ENCODE measurements at regions not wholly inside any gene's neighbourhood (a gene's known extent, or its start where the extent isn't known, plus 50 kb on each side); places are given as distances from the start of the nearest gene placed in this dataset.

DNA sequence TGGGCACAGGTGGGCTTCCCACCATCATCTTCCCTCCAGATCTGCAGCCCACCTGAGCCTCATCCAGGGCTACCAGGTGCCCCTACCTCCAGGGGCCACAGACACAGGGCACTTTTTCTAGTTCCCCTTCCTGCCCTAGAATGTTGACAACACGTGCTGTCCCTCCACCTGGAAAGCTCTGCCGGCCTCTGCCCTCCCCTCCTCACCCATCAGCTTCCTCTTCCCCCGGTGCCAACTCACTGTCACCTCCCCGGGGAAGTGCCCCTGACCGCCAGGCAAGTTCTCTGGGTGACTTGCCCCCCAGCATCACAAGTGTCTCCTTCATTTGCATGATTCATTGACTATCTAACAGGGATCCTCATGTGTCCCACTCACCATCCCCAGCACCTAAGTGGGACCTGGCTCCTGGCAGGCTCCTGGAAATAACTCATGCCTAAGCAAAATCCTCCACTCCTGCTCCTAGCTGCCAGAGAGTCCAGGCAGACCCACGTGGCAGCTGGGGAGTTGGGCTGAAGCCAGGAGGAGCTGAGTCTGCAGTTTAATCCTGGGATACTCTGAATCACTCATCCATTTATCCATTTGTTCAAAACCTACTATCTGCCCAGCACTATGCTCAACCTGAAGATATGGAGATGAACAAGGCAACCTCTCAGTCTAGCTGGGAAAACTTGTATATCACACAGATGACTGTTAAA lies 304.4 kb downstream of the FOXL1 start:
- peak; percentile 58 to 70 for DNase-seq (ENCODE audit: low read depth in 1 of 2, low spot score in 1 of 2)
- Histone ChIP-seq H3K9me3 (ENCODE audit: low read depth) (no peaks in the 10 kb centered on the region), H3K27ac (no peak overlapping the region), H3K4me1 (ENCODE audit: low read depth) (peaks cover 10% of the 10 kb centered on the region), H3K36me3 (no peaks in the 10 kb centered on the region), H3K4me3 (no peak overlapping the region), H3K27me3 (no peaks in the 10 kb centered on the region)
- TF ChIP-seq, protein P1, sequence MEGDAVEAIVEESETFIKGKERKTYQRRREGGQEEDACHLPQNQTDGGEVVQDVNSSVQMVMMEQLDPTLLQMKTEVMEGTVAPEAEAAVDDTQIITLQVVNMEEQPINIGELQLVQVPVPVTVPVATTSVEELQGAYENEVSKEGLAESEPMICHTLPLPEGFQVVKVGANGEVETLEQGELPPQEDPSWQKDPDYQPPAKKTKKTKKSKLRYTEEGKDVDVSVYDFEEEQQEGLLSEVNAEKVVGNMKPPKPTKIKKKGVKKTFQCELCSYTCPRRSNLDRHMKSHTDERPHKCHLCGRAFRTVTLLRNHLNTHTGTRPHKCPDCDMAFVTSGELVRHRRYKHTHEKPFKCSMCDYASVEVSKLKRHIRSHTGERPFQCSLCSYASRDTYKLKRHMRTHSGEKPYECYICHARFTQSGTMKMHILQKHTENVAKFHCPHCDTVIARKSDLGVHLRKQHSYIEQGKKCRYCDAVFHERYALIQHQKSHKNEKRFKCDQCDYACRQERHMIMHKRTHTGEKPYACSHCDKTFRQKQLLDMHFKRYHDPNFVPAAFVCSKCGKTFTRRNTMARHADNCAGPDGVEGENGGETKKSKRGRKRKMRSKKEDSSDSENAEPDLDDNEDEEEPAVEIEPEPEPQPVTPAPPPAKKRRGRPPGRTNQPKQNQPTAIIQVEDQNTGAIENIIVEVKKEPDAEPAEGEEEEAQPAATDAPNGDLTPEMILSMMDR (IDR thresholded peaks at IDR 0.05; ENCODE audit: low read depth, low read length): no peak

DNA sequence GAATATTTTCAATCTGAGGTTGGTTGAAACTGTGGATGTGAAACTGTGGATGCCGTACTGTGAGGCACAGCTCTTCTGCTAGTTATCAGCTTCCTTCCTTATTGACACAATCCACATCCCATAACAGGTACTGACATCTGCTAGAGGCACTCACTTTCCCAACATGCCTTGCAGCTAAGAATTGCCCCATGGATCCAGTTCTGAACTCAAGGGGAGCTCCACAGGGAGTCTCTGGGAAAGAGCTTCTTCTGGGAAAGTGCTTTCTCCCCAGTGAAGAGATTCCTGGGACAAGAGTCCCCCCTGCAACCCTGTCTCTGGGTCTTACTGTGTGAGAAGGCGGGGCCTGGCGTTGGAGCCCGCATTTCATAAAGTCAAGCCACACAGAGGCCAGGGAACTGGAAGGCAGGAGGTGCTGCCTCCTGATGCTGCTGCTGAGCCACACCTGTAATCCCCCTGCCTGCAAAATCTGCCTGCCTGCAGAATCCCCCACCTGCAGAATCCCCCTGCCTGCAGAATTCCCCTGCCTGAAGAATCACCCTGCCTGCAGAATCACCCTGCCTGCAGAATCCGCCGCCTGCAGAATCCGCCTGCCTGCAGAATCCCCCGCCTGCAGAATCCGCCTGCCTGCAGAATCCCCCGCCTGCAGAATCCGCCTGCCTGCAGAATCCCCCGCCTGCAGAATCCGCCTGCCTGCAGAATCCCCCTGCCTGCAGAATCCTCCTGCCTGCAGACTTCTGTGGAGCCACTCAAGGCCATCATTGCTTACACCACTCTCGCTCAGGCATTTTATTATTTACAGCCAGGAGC lies 305.4 kb downstream of the FOXL1 start:
- no peak overlapping the region for H3K4me3 ChIP-seq
- H3K36me3 ChIP-seq: no peaks in the 10 kb centered on the region
- no peak for DNase-seq (ENCODE audit: low read depth in 1 of 2, low spot score in 1 of 2)
- TF ChIP-seq, protein P1 (IDR thresholded peaks at IDR 0.05; ENCODE audit: low read depth, low read length): no peak
- no peaks in the 10 kb centered on the region for H3K9me3 ChIP-seq (ENCODE audit: low read depth)
- no peak overlapping the region for H3K27ac ChIP-seq
- no peaks in the 10 kb centered on the region for H3K27me3 ChIP-seq
- H3K4me1 ChIP-seq (ENCODE audit: low read depth): peaks cover 4% of the 10 kb centered on the region

DNA sequence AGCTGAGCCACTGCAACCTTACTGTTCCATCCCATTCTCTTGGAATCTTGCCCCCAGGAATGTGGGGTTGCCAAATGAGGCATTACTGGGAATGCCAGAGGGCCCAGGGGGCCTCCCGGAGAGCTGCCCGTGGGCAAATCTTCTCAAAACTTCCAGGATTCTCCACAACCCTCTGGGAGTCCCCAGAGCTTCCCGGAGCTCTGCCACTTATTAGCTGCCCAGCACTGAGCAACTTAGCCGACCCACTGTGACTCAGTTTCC lies 306.0 kb downstream of the FOXL1 start:
- H3K9me3 ChIP-seq (ENCODE audit: low read depth): no peaks in the 10 kb centered on the region
- H3K36me3 ChIP-seq: no peaks in the 10 kb centered on the region
- H3K27ac ChIP-seq: no peak overlapping the region
- H3K4me3 ChIP-seq: no peak overlapping the region
- TF ChIP-seq, protein P1 (IDR thresholded peaks at IDR 0.05; ENCODE audit: low read depth, low read length): no peak
- no peak for DNase-seq (ENCODE audit: low read depth in 1 of 2, low spot score in 1 of 2)
- H3K4me1 ChIP-seq (ENCODE audit: low read depth): peaks cover 4% of the 10 kb centered on the region
- no peaks in the 10 kb centered on the region for H3K27me3 ChIP-seq

DNA sequence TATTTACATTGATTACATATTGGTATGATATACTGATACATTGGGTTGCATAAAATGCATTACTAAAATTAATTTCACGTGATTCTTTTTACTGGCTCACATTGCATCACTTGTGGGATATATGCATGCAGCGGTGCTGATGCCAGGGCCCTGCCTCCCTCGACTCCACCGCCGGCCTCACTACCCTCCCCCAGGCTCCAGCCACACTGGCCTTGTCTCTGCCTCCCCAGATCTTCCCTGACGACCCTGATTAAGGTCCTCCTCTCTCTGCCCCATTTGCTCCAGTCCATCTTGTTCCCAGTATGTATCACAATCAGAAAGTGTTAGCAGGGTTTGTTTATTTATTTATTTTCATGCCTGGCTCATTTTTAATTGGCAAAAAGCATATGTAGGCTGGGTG lies 306.8 kb downstream of the FOXL1 start:
- Histone ChIP-seq H3K9me3 (ENCODE audit: low read depth) (no peaks in the 10 kb centered on the region), H3K27me3 (no peaks in the 10 kb centered on the region), H3K4me3 (no peak overlapping the region), H3K27ac (no peak overlapping the region), H3K36me3 (no peaks in the 10 kb centered on the region), H3K4me1 (ENCODE audit: low read depth) (peaks cover 4% of the 10 kb centered on the region)
- TF ChIP-seq, protein P1 (IDR thresholded peaks at IDR 0.05; ENCODE audit: low read depth, low read length): no peak
- no peak for DNase-seq (ENCODE audit: low read depth in 1 of 2, low spot score in 1 of 2)

DNA sequence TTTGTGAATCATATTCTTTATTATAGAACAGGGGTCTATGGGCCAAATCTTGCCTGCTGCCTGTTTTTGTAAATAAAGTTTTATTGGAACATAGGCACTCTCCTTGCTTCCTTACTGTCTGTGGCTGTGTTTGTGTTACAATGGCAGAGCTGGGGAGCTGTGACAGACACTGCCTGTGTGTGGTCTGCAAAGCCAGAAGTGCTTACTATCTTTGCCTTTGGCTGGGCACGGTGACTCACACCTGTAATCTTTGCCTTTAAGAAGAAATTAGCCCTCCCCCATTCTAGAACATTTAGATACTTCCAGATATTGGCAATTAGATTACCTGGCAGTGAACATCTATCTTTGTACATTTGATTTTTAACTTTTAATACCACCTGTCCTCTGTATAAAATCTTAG lies 308.3 kb downstream of the FOXL1 start:
- Histone ChIP-seq H3K4me1 (ENCODE audit: low read depth) (peaks cover 4% of the 10 kb centered on the region), H3K36me3 (no peaks in the 10 kb centered on the region), H3K4me3 (no peak overlapping the region), H3K27me3 (no peaks in the 10 kb centered on the region), H3K27ac (no peak overlapping the region), H3K9me3 (ENCODE audit: low read depth) (no peaks in the 10 kb centered on the region)
- TF ChIP-seq, protein P1 (IDR thresholded peaks at IDR 0.05; ENCODE audit: low read depth, low read length): no peak
- DNase-seq (ENCODE audit: low read depth in 1 of 2, low spot score in 1 of 2): no peak

Data from cardiac muscle cell (in vitro differentiated cells and primary cell).